Transverse colon (tissue), 4 donors: ENCODE measurements at regions not wholly inside any gene's neighbourhood (a gene's known extent, or its start where the extent isn't known, plus 50 kb on each side); places are given as distances from the start of the nearest gene placed in this dataset.
A peak's percentile ranks its signal among the peaks of the same experiment; 100 is the strongest.

ENCODE experiments used
- DNase-seq: peaks from one replicate; pipeline ENCODE4 v3.0.0-alpha.2; 2019
- H3K27ac ChIP-seq, 4 donors: fragments of 200-600 bp; sonication (generic); 2 replicates each; pipeline ENCODE4 v1.5.1; 2016 to 2018; ENCODE audit warnings: inconsistent platforms in 4 of 4
- H3K27me3 ChIP-seq: fragments of 200-600 bp; sonication (generic); 2 replicates; pipeline ENCODE4 v1.5.1; 2017; ENCODE audit warnings: inconsistent platforms
- H3K36me3 ChIP-seq, 4 donors: fragments of 200-600 bp; sonication (generic); 2 replicates each; pipeline ENCODE4 v1.5.1; 2017 to 2019; ENCODE audit warnings: inconsistent platforms in 4 of 4
- H3K4me1 ChIP-seq, 4 donors: fragments of 200-600 bp; sonication (generic); 2 replicates each; pipeline ENCODE4 v1.5.1; 2017 to 2020; ENCODE audit warnings: inconsistent platforms in 4 of 4
- H3K4me3 ChIP-seq, 4 donors: fragments of 200-600 bp; sonication (generic); 1 replicate in 1 of 4; 2 replicates in 3 of 4; pipeline versions ENCODE4 v1.5.1 to v1.6.1; 2017 to 2019; ENCODE audit warnings: inconsistent platforms in 4 of 4
- H3K9me3 ChIP-seq, 2 donors: fragments of 200-600 bp; sonication (generic); 2 replicates each; pipeline ENCODE4 v1.5.1; 2017 to 2019; ENCODE audit warnings: inconsistent platforms in 2 of 2
- EP300 ChIP-seq: sonication (generic); formaldehyde crosslinking; IDR thresholded peaks from one replicate; pipeline ENCODE4 v1.6.1; 2017; ENCODE audit warnings: antibody characterized with exemption, low read depth
- POLR2A ChIP-seq: fragments of 450-650 bp; IDR thresholded peaks from one replicate; pipeline ENCODE4 v1.6.1; 2016; ENCODE audit warnings: antibody characterized with exemption, mild to moderate bottlenecking, moderate library complexity
- POLR2AphosphoS5 ChIP-seq, 3 donors: sonication (generic); formaldehyde crosslinking; IDR thresholded peaks; one replicate each; pipeline ENCODE4 v1.6.1; 2016; ENCODE audit warnings: antibody characterized with exemption in 3 of 3
- WGBS, 2 donors: methylation state at CpG; one replicate each; pipeline ENCODE4 v1.1.5; 2018; ENCODE audit warnings: low coverage in 1 of 2; 5-methylcytosine and 5-hydroxymethylcytosine counted together
- in situ Hi-C, 4 donors: fragments of 200-750 bp; cut with MboI; loops; one replicate each; pipeline versions ENCODE4 v1.15.0 to v1.15.1; 2017; ENCODE audit warnings: low sequenced_read_pairs in 3 of 4, low pct_ligation_motif_present in 1 of 4, low pct_unique_long_range_greater_than_20kb in 1 of 4
- intact Hi-C: fragments of 100-400 bp; cut with DNase I; formaldehyde crosslinking; loops from one replicate; pipeline ENCODE4 v1.15.1; 2023; ENCODE audit warnings: low total_unique reads
- TF ChIP-seq, protein P1 (sequence below), 5 experiments: fragments of 200-600 bp in 3 of 5; fragments of 450-650 bp in 2 of 5; sonication (generic) in 3 of 5; IDR thresholded peaks; 1 replicate in 2 of 5; 2 replicates in 3 of 5; pipeline ENCODE4 v1.5.1; 2016 to 2017; ENCODE audit warnings: antibody characterized with exemption in 5 of 5, inconsistent platforms in 3 of 5, mild to moderate bottlenecking in 2 of 5, moderate library complexity in 1 of 5

DNA sequence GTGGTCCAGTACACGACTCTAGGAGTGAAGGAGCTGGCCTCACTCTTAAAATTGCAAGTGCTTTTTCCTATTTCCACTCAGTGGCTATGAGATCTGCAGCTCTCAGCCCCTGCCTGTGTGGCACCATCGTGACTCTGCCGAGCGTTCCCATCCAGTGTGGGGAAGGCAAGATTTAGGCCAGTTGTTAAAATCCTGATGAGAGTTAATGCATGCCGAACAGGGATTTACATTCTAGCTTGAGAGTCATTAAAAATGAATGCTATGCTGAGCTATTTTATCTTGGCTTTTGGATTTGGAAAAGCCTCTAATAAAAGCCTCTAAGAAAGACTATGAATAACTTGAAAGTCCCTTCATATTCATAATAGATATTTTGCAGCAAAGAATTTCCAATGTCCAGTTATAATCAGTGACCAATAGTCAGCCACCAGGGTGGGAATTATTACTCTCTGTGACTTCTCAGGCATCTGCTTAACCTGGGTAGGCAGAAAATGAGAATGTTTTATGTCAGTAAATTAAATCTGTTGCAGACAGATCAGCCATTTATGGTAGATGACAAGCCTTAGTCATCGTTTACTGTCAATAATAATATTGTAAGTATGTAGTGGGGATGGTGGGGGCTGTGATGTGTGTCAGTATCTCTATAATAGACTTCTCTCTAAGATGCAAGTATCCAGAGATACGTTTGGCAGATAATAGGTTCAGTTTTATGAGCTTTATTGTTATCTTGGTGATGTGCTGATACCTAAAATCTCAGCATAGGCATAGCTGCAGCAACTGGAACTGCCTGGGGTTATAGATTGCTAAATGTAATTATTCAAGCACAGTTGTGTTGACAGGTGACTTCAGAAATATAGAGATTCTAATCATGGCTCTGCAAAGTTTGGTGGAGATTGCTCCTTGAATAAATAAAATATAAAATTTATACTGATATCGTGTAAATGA lies 207.8 kb downstream of the SOCS6 start:
- no peak for DNase-seq
- H3K9me3 ChIP-seq = no peaks in the 10 kb centered on the region
- WGBS, 2 donors = 63 to 83% methylated on average over 5 to 8 of the region's 8 CpGs
- H3K4me3 ChIP-seq = no peak overlapping the region
- TF ChIP-seq, protein P1, sequence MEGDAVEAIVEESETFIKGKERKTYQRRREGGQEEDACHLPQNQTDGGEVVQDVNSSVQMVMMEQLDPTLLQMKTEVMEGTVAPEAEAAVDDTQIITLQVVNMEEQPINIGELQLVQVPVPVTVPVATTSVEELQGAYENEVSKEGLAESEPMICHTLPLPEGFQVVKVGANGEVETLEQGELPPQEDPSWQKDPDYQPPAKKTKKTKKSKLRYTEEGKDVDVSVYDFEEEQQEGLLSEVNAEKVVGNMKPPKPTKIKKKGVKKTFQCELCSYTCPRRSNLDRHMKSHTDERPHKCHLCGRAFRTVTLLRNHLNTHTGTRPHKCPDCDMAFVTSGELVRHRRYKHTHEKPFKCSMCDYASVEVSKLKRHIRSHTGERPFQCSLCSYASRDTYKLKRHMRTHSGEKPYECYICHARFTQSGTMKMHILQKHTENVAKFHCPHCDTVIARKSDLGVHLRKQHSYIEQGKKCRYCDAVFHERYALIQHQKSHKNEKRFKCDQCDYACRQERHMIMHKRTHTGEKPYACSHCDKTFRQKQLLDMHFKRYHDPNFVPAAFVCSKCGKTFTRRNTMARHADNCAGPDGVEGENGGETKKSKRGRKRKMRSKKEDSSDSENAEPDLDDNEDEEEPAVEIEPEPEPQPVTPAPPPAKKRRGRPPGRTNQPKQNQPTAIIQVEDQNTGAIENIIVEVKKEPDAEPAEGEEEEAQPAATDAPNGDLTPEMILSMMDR (IDR thresholded peaks at IDR 0.05) = no peak
- TF ChIP-seq EP300 (no peak), POLR2A (no peak), POLR2AphosphoS5 (IDR thresholded peaks at IDR 0.05) (no peak)
- in situ Hi-C loops (no loop called here), intact Hi-C loops (no loop called here)
- H3K27me3 ChIP-seq = no peaks in the 10 kb centered on the region
- no peaks in the 10 kb centered on the region for H3K4me1 ChIP-seq
- H3K36me3 ChIP-seq = no peaks in the 10 kb centered on the region
- no peak overlapping the region for H3K27ac ChIP-seq

DNA sequence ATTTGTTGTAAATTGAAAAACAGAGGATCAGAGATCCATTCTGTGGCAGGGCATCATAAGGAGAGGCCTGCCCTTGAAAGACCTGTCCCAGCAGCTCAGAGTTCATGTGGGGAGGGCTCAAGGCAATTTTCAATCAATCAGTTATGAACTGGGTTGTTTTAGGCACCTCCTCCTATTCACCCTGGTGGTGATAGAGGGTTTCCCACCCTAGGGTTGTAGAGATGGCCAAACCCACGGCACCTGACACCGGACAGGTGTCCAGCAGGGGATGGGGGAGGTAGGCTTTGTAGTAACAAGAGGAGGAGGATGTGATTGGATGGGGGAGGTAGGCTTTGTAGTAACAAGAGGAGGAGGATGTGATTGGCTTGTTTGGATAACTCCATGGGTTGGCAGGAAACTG lies 205.7 kb downstream of the SOCS6 start:
- 93% methylated on average over 2 of the region's 2 CpGs; no CpG with 5 or more reads in 1 of the 2 donors for WGBS, 2 donors
- Histone ChIP-seq H3K4me1 (peaks cover 0 to 4% (median 0%) of the 10 kb centered on the region in 4 donors), H3K27ac (no peak overlapping the region), H3K36me3 (no peaks in the 10 kb centered on the region), H3K27me3 (no peaks in the 10 kb centered on the region), H3K4me3 (no peak overlapping the region), H3K9me3 (no peaks in the 10 kb centered on the region)
- intact Hi-C loops = no loop called here
- in situ Hi-C loops = no loop called here
- TF ChIP-seq POLR2A = no peak
- no peak for DNase-seq

GRCh38 chr18:70493461-70493860 lies 204.6 kb downstream of the SOCS6 start:
- 78 to 82% methylated on average over 1 to 9 of the region's 9 CpGs for WGBS, 2 donors
- Histone ChIP-seq H3K36me3 (no peaks in the 10 kb centered on the region), H3K9me3 (no peaks in the 10 kb centered on the region), H3K27ac (no peak overlapping the region), H3K4me1 (peaks cover 0 to 4% (median 0%) of the 10 kb centered on the region in 4 donors), H3K27me3 (no peaks in the 10 kb centered on the region), H3K4me3 (no peak overlapping the region)
- DNase-seq = no peak
- TF ChIP-seq, protein P1 (IDR thresholded peaks at IDR 0.05) = no peak
- TF ChIP-seq POLR2AphosphoS5 (IDR thresholded peaks at IDR 0.05) (no peak), EP300 (no peak), POLR2A (no peak)
- in situ Hi-C loops (no loop called here), intact Hi-C loops (no loop called here)

DNA sequence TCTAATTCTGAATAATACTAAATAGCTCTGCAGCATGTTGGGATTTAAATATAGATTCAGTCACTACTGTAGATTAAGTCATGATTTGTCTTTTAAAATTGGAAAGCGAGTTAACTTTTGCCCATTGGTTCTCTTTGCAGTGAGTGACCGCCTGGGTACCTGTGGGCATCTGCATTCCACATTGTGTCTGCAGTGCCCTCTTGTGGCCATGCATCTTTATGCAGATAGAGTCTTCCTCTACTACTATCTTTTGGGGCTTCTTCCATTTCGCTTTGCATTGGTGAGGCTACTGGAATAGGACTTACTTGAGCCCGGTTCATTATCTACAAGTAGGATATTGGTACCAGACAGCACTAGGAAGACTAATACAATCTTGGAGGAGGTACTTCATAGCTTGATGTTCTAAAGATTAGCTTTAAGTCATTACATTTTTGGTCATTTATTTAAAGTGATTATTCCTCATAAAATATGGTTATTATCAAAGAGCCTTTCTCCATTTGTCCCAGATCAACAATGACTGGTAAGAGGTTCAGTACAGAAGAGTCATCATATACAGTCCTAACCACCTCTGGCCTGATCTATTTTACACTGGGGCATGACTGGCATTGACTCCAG lies 203.0 kb downstream of the SOCS6 start:
- intact Hi-C loops = no loop called here
- H3K9me3 ChIP-seq = no peaks in the 10 kb centered on the region
- TF ChIP-seq POLR2A = no peak
- TF ChIP-seq, protein P1 (IDR thresholded peaks at IDR 0.05) = peak; percentile 55 to 79 (median 69)
- peak; percentile 72 for DNase-seq
- in situ Hi-C loops = no loop called here
- H3K36me3 ChIP-seq = no peaks in the 10 kb centered on the region
- H3K4me3 ChIP-seq = no peak overlapping the region
- peaks cover 0 to 4% (median 0%) of the 10 kb centered on the region in 4 donors for H3K4me1 ChIP-seq
- H3K27me3 ChIP-seq = no peaks in the 10 kb centered on the region
- WGBS, 2 donors = 42 to 47% methylated on average over 4 of the region's 4 CpGs
- no peak overlapping the region for H3K27ac ChIP-seq
